Esophagus squamous epithelium (tissue), 5 donors: ENCODE measurements at regions not wholly inside any gene's neighbourhood (a gene's known extent, or its start where the extent isn't known, plus 50 kb on each side); places are given as distances from the start of the nearest gene placed in this dataset.

Experiments
- DNase-seq: peaks from one replicate; lab custom pipeline; 2025; lab: John Stamatoyannopoulos, UW
- H3K27ac ChIP-seq, 4 donors: fragments of 200-600 bp; sonication (generic); one replicate each; pipeline ENCODE4 v1.5.1; 2016 to 2019; ENCODE audit warnings: mild to moderate bottlenecking in 1 of 4
- H3K27me3 ChIP-seq, 4 donors: fragments of 200-600 bp; sonication (generic); 1 replicate in 3 of 4; 2 replicates in 1 of 4; pipeline versions ENCODE4 v1.5.1 to v1.6.0; 2017 to 2021; ENCODE audit warnings: antibody characterized with exemption in 1 of 4
- H3K36me3 ChIP-seq, 3 donors: fragments of 200-600 bp; sonication (generic); one replicate each; pipeline ENCODE4 v1.5.1; 2016 to 2019
- H3K4me1 ChIP-seq, 3 donors: fragments of 200-600 bp; sonication (generic); one replicate each; pipeline ENCODE4 v1.5.1; 2017 to 2019
- H3K4me3 ChIP-seq, 4 donors: fragments of 200-600 bp; sonication (generic); 1 replicate in 3 of 4; 2 replicates in 1 of 4; pipeline ENCODE4 v1.5.1; 2016 to 2019; ENCODE audit warnings: mild to moderate bottlenecking in 2 of 4, moderate library complexity in 1 of 4
- H3K9me3 ChIP-seq, 3 donors: fragments of 200-600 bp; sonication (generic); one replicate each; pipeline ENCODE4 v1.5.1; 2016 to 2019
- POLR2A ChIP-seq, 4 donors: fragments of 450-650 bp; IDR thresholded peaks; one replicate each; pipeline ENCODE4 v1.6.1; 2017; ENCODE audit warnings: antibody characterized with exemption in 4 of 4, mild to moderate bottlenecking in 4 of 4, moderate library complexity in 3 of 4
- WGBS, 2 donors: methylation state at CpG; one replicate each; pipeline ENCODE4 v1.1.5; 2018; 5-methylcytosine and 5-hydroxymethylcytosine counted together
- intact Hi-C: fragments of 100-400 bp; cut with DNase I; formaldehyde crosslinking; loops from one replicate; pipeline ENCODE4 v1.15.0; 2022
- TF ChIP-seq, protein P1 (sequence below), 6 experiments: fragments of 450-650 bp in 4 of 6; fragments of 200-600 bp in 2 of 6; sonication (generic) in 2 of 6; IDR thresholded peaks; one replicate each; pipeline ENCODE4 v1.5.1; 2016 to 2019; ENCODE audit warnings: antibody characterized with exemption in 6 of 6, mild to moderate bottlenecking in 4 of 6, moderate library complexity in 4 of 6
- donor health status: DM: yes; HTN: yes; CAD: no.

- peaks cover 0 to 21% (median 0%) of the 10 kb centered on the region in 4 donors for H3K27me3 ChIP-seq
- WGBS, 2 donors: 39 to 73% methylated on average over 4 to 6 of the region's 6 CpGs
Measured at GRCh38 chr2:887639-888038, 63.0 kb upstream of the SNTG2 start.

GRCh38 chr2:886072-887022, 64.3 kb upstream of the SNTG2 start:
- TF ChIP-seq POLR2A (IDR thresholded peaks at IDR 0.05): no peak
- TF ChIP-seq, protein P1, sequence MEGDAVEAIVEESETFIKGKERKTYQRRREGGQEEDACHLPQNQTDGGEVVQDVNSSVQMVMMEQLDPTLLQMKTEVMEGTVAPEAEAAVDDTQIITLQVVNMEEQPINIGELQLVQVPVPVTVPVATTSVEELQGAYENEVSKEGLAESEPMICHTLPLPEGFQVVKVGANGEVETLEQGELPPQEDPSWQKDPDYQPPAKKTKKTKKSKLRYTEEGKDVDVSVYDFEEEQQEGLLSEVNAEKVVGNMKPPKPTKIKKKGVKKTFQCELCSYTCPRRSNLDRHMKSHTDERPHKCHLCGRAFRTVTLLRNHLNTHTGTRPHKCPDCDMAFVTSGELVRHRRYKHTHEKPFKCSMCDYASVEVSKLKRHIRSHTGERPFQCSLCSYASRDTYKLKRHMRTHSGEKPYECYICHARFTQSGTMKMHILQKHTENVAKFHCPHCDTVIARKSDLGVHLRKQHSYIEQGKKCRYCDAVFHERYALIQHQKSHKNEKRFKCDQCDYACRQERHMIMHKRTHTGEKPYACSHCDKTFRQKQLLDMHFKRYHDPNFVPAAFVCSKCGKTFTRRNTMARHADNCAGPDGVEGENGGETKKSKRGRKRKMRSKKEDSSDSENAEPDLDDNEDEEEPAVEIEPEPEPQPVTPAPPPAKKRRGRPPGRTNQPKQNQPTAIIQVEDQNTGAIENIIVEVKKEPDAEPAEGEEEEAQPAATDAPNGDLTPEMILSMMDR (IDR thresholded peaks at IDR 0.05): no peak
- no peaks in the 10 kb centered on the region for H3K9me3 ChIP-seq
- H3K4me3 ChIP-seq: no peak overlapping the region
- no peaks in the 10 kb centered on the region for H3K36me3 ChIP-seq
- peaks cover 0 to 26% (median 0%) of the 10 kb centered on the region in 4 donors for H3K27me3 ChIP-seq
- DNase-seq: no peak
- 84 to 92% methylated on average over 24 to 27 of the region's 34 CpGs for WGBS, 2 donors
- intact Hi-C loops: no loop called here
- H3K4me1 ChIP-seq: no peaks in the 10 kb centered on the region
- H3K27ac ChIP-seq: no peak overlapping the region

More at GRCh38 chr2:887639-888038, 63.0 kb upstream of the SNTG2 start:
- no peak for TF ChIP-seq POLR2A (IDR thresholded peaks at IDR 0.05)
- TF ChIP-seq, protein P1 (IDR thresholded peaks at IDR 0.05): no peak
- no peaks in the 10 kb centered on the region for H3K4me1 ChIP-seq
- no peaks in the 10 kb centered on the region for H3K9me3 ChIP-seq
- no peaks in the 10 kb centered on the region for H3K36me3 ChIP-seq
- no peak for DNase-seq
- H3K27ac ChIP-seq: no peak overlapping the region
- H3K4me3 ChIP-seq: no peak overlapping the region
- intact Hi-C loops: no loop called here

DNA sequence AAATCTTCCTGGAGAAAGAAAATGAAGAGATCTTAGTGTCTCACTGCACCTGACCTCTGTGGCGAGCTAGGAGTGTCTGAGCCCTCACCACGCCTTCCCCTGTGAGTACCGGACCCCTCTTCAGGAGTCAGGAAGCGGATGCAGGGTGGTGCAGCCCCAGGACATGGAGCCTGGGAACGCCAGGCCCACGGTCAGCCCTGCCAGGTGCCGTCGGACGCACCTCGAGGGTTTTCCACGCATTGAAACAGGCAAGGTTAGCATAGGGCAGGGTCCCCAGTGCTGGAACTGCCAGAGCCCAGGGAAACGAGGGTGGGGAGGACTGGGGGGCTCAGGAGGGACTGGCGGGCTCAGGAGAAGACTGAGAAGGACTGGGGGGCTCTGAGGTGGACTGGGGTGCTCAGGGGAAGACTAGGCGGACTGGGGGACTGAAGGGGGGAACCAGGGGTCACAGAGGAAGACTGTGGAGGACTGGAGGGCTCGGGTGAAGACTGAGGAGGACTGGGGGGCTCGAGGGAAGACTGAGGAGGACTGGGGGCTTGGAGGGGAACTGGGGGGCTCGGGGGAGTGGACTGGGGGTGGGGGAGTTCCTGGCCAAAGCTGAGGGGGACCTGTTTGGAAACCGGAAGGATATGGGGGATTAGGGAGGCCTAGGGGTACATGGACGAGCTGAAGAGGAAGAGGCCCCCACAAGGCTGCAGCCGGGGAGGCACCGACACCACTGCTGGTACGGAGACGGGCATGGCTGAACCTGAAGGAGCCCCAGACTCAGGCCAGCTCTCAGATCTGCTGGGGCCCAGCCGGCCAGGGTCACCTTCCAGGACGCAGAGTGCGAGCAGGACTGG, 65.2 kb upstream of the SNTG2 start:
- no peak for DNase-seq
- Histone ChIP-seq H3K36me3 (no peaks in the 10 kb centered on the region), H3K27ac (no peak overlapping the region), H3K27me3 (peaks cover 0 to 31% (median 0%) of the 10 kb centered on the region in 4 donors), H3K9me3 (no peaks in the 10 kb centered on the region), H3K4me1 (no peaks in the 10 kb centered on the region), H3K4me3 (no peak overlapping the region)
- WGBS, 2 donors: 62 to 66% methylated on average over 20 to 23 of the region's 26 CpGs
- TF ChIP-seq, protein P1 (IDR thresholded peaks at IDR 0.05): no peak
- TF ChIP-seq POLR2A (IDR thresholded peaks at IDR 0.05): no peak
- intact Hi-C loops: no loop called here

DNA sequence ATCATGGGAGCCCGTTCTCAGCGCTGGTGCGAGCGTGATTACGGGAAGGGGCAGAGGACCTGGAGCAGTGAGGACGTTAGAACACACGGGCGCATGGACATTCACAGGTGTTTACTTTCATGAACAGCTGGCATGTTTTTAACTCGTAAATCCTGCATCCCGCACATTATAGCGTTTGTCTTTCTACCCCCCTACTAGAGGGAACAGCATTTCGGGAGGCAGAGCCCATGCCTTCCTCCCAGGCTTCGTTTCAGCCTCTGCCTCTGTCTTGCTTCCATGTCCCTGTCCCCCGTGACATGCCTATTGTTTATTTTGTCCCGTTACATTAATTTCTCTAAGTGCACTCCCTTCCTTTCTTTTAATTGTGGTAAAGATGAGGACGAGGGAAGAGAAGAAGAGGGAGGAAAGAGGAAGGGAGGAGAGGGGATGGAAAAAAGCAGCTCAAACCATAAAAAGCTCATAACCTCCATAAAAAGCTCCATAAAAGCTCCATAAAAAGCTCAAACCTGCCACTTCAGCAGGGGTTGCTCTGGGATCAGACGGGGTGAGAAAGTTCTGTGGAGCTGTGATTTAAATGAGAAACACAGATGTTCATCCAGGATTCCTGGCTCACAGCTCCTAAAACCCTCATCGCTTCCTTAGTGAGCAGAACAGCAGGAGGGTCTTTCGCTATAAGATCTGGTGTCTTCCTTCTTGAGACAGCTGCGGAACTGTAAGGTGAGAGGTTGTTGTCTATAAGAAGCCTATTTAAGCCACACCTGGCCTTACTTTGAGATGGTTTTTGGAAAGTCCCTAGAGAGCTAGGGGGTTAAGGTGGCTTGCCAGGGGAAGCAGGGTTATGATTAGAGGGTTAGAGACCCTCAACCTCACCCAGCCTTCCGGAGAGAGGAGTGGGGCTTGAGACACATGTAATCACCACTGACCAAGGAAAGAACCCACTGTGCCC, 66.6 kb upstream of the SNTG2 start:
- Histone ChIP-seq H3K36me3 (no peaks in the 10 kb centered on the region), H3K27me3 (peaks cover 0 to 35% (median 0%) of the 10 kb centered on the region in 4 donors), H3K9me3 (no peaks in the 10 kb centered on the region), H3K4me1 (no peaks in the 10 kb centered on the region), H3K27ac (no peak overlapping the region), H3K4me3 (no peak overlapping the region)
- TF ChIP-seq POLR2A (IDR thresholded peaks at IDR 0.05): no peak
- TF ChIP-seq, protein P1 (IDR thresholded peaks at IDR 0.05): no peak
- intact Hi-C loops: no loop called here
- 45 to 60% methylated on average over 20 of the region's 21 CpGs for WGBS, 2 donors
- no peak for DNase-seq
